HUES6 (cell line): ENCODE measurements at regions not wholly inside any gene's neighbourhood (a gene's known extent, or its start where the extent isn't known, plus 50 kb on each side); places are given as distances from the start of the nearest gene placed in this dataset.

ENCODE experiments used
- H3K27ac ChIP-seq: 2 replicates; pipeline ENCODE4 v1.7.0; 2013; ENCODE audit warnings: low read depth, mild to moderate bottlenecking, low read length, inconsistent platforms
- H3K27me3 ChIP-seq: 2 replicates; pipeline ENCODE4 v1.6.1; 2013; ENCODE audit warnings: low read length; ENCODE audit not compliant: control insufficient read depth, insufficient read depth
- H3K36me3 ChIP-seq: 2 replicates; pipeline ENCODE4 v1.6.1; 2013; ENCODE audit warnings: low read length; ENCODE audit not compliant: control insufficient read depth, insufficient read depth
- H3K4me1 ChIP-seq: 2 replicates; pipeline ENCODE4 v1.6.1; 2013; ENCODE audit warnings: low read length; ENCODE audit not compliant: control insufficient read depth, insufficient read depth
- H3K4me3 ChIP-seq: 2 replicates; pipeline ENCODE4 v1.5.1; 2013; ENCODE audit warnings: low read depth, low read length
- H3K9ac ChIP-seq: one replicate; pipeline ENCODE4 v1.6.1; 2013; ENCODE audit warnings: mild to moderate bottlenecking, low read length
- H3K9me3 ChIP-seq: 2 replicates; pipeline ENCODE4 v1.6.1; 2013; ENCODE audit warnings: low read depth, low read length; ENCODE audit not compliant: control insufficient read depth, insufficient read depth

GRCh38 chr3:156608601-156609514 is 53.9 kb upstream of the SSR3 start:
- H3K9me3 ChIP-seq: no peaks in the 10 kb centered on the region
- H3K27ac ChIP-seq: no peak overlapping the region
- no peak overlapping the region for H3K9ac ChIP-seq
- no peaks in the 10 kb centered on the region for H3K36me3 ChIP-seq
- 0 out of 2 replicates have a peak, but pooled peaks cover 6% of the 10 kb centered on the region for H3K27me3 ChIP-seq
- peaks cover 17% of the 10 kb centered on the region for H3K4me1 ChIP-seq
- H3K4me3 ChIP-seq: no peak overlapping the region

DNA sequence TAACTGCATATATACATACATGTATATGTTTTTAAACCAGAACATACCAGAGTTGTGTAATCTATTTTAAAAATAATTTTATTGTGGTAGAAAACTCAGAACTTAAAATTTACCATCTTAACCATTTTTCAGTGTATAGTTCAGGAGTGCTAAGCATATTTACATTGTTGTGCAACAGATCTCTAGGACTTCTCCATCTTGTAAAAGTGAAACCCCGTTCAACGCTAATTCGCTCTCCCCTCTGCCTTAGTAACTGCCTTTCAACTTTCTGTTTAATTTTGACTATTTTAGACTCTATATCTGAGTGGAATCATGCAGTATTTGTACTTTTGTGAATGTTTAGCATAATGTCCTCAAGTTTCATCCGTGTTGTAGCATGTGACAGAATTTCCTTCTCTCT is 51.8 kb upstream of the SSR3 start:
- H3K27me3 ChIP-seq: 0 out of 2 replicates have a peak, but pooled peaks cover 6% of the 10 kb centered on the region
- H3K36me3 ChIP-seq: no peaks in the 10 kb centered on the region
- H3K9me3 ChIP-seq: no peaks in the 10 kb centered on the region
- H3K4me3 ChIP-seq: peak overlapping the region; percentile 54; the same call in 1 of the 2 replicates
- no peak overlapping the region for H3K27ac ChIP-seq
- H3K9ac ChIP-seq: no peak overlapping the region
- peaks cover 17% of the 10 kb centered on the region for H3K4me1 ChIP-seq

- Histone ChIP-seq H3K4me3 (peak overlapping the region; percentile 54), H3K4me1 (peaks cover 17% of the 10 kb centered on the region), H3K9ac (peak overlapping the region; percentile 70), H3K9me3 (no peaks in the 10 kb centered on the region), H3K36me3 (no peaks in the 10 kb centered on the region), H3K27me3 (0 out of 2 replicates have a peak, but pooled peaks cover 6% of the 10 kb centered on the region), H3K27ac (peak overlapping the region; percentile 18; the same call in 1 of the 2 replicates)
These were observed 51.0 kb upstream of the SSR3 start for GRCh38 chr3:156605686-156606605.

DNA sequence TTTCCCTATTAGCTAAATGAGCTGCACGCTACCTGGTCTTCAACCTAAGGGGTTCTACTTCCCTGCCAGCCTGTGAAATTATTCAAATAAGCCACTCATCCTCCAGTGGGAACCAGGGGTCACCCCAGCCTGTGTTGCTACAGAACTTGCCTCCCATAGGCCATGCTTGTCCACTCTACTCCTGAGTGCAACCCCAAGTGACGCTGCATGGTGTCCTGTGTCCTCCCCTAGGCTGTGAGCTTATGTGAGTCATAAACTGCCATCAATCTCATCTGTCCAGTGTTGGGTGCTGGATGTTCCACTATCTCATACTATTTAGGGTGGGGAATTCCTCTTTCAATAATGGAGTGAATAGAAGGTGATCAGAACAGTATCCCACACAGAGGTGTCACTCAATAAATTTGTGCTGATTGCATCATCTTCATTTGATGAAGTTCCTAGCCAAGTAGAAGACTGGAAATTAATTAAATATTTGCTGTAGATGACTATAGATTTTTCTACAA is 49.8 kb upstream of the SSR3 start:
- Histone ChIP-seq H3K4me3 (no peak overlapping the region), H3K27ac (no peak overlapping the region), H3K36me3 (no peaks in the 10 kb centered on the region), H3K9me3 (no peaks in the 10 kb centered on the region), H3K9ac (no peak overlapping the region), H3K27me3 (0 out of 2 replicates have a peak, but pooled peaks cover 6% of the 10 kb centered on the region), H3K4me1 (peaks cover 17% of the 10 kb centered on the region)
